HG03039 (cell line): ENCODE measurements at regions not wholly inside any gene's neighbourhood (a gene's known extent, or its start where the extent isn't known, plus 50 kb on each side); places are given as distances from the start of the nearest gene placed in this dataset.
"Not testable (repeated sequence)": the region's sequence is repeated elsewhere in the genome, so short reads cannot be mapped to it uniquely, and the experiment has no call there.

ENCODE experiments used
- ATAC-seq: cut with Tn5 transposase; IDR thresholded peaks from one replicate; pipeline ENCODE4 v1.9.1; 2021; ENCODE audit warnings: mild to moderate bottlenecking, moderate library complexity; ENCODE audit not compliant: unreplicated experiment

DNA sequence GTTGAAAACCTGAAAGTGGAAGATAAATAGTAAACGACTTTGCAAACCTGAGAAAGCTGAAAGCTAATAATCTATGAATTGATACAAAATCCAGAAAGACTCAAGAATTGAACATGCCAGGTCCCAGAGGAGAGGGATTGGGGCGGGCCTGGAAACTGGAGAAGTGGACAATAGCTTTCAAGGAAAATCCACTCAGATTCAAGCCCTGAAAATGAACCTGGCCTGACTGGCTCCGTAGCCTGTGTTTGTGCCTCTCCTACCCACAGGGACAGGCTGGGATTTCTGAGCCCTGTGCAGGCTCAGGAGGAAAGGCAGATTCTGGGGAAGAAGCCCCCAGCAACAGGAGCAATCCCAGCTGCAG, 274.8 kb upstream of the HS6ST1 start:
- ATAC-seq = no peak

DNA sequence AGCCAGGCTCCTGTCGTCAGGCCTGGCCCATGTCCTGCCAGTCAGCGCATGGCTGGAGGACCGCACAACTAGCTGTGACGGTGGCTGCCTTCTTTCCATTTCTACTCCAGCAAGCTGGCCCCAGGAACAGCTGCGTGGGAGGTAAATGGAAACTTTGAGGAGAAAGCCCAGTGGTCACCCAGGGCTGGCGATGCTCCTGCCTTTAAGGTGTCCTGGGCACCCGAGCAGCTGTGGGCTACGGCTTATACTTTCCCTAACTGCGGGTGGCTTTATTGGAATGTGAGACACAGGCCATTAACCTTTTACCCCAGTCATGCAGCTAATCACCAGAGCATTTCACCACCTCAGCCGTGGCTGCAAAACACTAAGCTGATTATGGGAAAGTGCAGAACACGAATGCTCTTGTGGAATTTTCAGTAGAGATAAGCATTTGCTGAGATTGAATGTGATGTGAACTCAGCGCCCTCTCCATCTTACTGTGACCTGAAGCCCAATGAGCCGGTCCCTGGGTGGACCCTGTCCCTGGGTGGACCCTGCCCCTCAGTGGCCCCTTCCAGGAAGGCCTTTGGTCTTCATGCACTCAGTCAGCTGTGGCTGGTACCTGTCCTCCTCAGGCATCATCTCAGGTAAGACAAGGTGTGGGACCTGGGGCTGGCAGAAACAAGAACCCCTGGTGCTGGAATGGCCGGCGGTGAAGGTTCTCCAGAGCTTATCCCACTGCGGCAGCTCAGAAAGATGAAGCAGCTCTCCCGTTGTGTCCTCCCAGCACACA, 275.4 kb upstream of the HS6ST1 start:
- ATAC-seq = no peak

DNA sequence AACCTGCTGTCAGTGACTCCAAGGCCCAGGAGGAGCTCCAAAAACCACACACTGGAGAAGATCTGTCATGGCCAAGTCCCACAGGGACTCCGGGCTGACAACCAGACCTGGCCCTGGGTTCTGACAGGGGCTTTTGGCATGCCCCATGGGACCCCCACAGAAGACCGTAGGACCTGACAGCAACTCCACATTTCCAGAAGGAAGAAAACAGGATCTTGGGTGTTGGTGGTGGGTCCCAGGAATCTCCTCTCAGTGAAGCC, 275.9 kb upstream of the HS6ST1 start:
- ATAC-seq = no peak

DNA sequence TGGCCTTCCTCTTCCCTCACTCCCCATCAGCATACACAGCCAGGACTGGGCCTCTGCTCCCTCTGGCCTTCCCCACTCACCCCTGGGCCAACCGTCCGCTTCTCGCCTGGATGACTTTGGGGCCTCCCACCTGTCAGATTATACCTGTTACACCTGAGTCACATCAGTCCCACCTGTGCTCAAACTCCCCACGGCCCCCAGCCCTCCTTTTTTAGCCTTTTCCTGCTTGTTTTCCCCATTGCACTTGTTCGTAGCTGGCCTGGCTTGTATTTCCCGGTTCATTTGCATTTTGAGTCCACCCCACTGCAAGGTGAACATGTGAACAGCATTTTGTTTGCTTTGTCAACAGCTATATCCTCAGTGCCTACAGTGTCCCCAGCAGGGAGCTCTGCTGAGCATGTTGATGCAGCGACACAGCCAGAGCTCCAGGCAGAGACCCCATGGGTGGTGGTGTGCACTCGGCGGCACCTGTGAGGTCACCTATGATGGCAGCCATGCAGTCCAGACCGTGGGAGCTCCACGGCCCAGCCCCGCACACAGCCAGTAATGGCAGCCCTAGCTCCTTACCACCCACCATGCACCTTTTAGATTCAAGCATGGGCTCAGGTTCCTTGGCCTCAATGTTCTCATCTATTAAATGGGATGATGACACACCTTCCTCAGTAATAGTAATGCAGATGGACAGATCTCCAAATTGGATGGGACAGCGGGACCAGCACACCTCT, 276.4 kb upstream of the HS6ST1 start:
- no peak for ATAC-seq

DNA sequence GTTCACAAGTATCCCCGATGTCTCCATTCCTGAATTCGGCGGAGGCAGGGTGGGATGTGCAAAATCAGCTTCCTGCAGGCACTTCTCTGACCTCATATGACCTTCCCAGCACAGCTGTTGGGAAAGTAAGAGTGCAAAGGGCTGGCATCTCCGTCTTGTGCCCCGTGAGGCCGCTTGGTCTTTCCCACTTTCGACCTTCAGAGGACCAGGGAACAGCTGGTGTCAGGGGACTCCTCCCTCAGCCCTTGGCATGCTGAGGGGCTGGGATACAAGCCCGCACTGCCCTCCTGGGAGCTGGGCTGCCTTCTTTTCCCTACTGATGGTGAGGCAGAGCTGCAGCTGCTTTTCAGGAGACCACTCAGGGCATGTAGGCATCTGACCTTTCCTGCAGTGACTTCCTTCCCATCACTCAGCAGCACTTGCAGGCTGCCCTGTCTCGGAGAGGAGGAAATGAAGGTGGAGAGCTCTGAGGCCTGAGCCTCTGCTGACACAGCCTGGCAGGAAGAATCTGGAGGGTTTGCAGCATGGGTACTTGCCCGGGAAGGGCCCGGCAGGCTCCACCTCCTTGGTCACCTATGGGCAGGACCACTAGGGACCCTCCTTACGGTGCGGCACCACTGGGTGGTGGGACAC, 277.2 kb upstream of the HS6ST1 start:
- ATAC-seq = no peak

DNA sequence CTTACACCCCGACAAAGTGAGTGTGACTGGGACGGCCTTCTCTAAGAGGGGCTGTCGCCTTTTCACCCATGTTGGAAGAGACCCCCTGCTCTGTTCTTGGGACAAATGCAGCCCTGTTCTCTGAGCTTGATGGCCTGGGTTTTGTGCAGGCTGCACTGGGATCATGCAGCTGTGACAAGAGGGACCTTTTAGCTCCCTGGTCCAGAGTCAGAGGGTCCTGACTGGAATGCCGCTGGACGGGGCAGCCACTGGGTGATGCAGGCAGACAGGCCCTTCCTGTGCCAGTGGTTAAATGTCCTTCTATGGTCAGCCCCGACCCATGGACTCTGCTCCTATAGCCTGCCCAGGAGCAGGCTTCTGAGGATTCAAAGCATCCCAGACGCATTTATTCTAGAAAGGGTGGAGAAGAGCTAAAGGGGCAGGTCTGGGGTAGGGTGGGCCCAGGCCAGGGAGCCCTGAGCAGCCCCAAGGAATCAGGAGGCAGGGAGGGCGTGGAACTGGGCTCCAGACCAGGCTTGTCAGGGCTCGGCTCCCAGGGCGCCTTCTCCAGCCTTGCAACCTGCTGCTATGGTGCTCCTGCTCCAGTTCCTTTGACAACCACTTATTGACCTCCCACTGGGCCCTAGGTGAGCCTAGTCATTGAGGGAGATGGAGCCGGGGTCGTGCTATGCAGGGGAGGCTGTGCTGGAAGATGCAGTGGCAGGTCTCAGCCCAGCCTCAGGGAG, 277.9 kb upstream of the HS6ST1 start:
- no peak for ATAC-seq

DNA sequence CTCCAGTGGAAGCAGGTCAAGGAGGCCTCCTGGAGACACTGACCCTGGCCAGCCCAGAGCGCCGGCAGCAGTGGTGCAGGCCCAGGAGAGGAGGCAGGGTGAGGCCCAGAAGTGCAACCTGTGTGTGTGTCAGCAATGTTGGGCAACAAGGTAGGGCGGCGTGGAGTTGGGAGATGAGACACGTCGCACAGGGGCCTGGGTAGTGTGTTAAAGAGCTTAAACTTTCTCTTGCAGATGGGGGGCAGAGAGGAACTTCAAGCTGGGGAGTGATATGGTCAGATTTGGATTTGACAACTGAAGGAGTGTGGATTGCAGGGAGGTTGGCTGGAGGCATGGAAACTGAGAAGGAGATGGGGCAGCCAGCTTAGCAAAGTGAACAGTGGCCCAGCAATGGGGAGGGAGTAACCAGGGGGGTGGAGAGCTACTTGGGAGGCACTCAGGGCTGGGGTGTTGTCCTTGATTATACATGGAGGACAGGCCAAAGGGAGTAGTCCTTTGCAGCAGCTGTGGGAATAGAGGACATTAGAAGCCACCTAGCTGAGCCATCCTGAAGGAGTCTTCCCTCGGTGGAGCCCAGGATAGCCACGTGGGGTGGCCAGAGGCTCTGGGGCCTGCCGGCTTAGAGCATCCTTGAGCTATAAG, 278.6 kb upstream of the HS6ST1 start:
- no peak for ATAC-seq

DNA sequence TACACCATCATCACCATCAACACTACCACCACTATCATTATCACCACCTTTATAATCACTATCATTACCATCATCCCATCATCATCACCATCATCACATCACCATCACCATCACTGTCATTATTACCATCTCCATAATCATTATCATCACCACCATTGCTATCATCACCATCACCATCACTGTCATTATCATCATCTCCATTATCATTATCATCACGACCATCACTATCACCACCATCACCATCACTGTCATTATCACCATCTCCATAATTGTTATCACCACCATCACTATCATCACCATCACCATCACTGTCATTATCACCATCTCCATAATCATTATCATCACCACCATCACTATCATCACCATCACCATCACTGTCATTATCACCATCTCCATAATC, 279.6 kb upstream of the HS6ST1 start:
- not testable (repeated sequence) for ATAC-seq

DNA sequence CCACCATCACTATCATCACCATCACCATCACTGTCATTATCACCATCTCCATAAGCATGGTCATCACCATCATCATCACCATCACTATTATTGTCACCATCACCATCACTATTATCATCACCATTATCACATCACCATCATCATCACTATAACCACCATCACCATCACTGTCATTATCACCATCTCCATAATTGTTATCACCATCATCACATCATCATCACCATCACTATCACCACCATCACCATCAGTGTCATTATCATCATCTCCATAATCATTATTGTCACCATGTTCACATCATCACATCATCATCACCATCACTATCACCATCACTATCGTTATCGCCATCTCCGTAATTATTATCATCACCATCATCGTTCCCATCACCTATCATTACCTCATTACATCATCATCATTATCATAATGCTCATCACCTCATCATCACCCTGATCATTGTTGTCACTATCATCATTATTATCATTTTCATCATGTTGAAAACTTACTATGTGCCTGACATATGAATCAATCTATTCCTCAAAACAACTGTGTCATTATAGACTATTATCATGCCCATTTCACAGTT, 280.3 kb upstream of the HS6ST1 start:
- ATAC-seq = no peak

DNA sequence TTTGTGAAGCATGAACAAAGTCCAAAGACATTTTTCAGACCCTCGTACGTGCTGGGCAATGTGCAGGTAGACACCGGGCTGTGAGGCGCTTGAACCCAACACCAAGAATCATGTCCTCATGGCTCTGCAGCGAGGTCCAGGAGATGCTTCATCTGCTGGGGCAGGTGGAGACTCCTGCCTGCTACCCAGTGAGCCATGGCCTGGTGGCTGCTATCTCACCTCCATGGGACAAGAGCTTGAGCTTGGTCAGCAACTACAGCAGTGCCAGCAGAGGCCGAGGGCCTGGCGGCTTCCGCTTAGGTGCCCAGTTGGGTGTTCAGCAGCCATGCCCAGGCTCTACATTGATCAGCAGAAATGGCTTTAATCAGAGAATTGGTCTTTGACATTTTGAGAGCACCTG, 281.0 kb upstream of the HS6ST1 start:
- ATAC-seq = no peak

DNA sequence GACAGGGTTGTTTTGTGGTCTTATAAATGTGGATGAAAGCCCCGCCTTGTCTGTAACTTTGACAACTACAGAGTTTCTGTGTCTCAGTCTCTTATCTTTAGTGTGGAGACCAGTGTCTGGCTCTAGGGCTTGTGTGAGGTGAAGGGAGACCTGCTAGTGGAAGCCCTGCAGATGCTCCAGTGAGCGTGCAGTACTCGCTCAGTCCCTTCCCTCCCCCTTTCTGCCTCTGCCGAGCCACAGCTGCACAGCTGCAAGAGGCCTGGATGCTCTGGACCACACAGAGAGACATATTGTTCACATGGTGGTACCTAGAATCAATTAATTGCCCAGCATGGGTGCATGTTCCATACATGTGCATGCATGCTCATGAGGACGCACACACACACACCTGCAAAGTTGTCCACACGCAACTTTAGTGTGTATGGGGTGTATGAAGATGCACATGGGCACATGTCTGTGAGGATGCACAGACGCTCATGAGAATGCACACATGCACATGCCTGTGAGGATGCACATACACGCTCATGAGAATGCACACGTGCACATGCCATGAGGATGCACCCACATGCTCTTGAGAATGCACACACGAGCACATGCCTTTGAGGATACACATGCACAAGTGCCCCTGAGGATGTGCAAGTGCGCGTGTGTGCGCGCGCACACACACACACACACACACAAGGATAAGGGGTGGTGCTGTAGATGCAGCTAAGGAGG, 282.1 kb upstream of the HS6ST1 start:
- ATAC-seq = no peak

DNA sequence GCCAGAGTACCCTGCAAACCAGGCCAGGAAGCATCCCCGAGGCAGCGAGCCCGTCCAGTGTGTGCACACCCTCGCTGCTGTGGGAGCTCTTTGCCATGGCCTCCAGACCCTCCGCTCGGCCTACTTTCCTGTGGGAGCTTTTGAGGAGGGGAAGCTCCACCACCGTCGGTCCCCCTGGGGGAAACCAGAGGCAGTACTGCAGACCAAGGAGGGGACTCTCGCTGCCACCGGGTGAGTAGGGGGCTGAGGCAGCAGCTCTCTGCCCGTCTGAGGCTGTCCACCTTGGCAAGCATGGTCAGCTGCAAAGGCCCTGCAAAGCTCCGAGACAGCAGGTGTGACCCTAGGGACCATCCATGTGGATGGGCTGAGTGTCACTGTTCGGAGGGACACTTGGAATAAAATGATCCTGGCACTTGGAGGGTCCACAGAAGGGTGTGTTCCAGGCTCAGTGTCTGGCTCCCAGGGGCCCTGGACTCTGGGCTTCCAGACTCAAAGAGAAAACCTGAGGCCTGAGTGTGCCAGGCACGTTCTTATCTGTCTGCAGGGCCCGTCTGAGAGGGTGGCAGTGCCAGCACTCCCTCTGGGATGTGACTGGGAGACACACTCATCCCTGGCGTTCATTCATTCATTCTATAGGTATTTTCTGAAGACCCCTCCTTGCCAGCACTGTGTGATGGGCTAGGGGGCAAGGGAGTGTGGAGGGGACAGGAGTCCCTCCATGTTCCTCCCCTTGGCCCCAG, 282.8 kb upstream of the HS6ST1 start:
- ATAC-seq = no peak

DNA sequence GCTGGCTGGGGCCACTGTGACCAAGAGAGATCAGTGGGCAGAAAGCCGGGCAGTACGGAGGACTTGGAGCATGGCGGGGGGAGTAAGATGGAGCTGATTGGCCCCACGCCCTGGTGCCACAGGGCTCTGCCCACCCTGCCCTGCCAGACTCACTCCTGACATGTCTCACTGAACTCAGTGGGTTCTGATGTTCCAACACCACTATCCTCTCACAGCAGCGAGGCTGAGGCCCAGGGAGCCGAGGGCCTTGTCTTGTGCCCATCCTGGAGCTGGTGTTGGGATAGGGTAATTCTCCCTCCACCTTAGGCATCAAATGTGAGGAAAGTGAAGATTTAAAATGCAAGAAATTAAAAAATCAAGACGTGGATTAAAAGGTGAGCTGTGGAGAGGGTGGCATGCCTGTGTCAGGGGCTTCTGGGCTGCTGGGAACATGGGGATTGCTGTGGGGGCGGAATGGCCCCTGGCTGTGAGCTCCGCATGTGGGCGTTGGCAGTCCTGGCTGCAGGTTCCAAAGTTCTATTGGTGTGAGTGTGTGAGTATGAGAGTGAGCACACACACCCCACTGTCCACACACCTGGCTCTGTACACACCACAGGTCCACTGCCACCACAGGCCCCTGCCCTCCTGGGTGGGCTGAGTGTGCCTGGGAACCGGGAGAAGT, 283.5 kb upstream of the HS6ST1 start:
- ATAC-seq = no peak

DNA sequence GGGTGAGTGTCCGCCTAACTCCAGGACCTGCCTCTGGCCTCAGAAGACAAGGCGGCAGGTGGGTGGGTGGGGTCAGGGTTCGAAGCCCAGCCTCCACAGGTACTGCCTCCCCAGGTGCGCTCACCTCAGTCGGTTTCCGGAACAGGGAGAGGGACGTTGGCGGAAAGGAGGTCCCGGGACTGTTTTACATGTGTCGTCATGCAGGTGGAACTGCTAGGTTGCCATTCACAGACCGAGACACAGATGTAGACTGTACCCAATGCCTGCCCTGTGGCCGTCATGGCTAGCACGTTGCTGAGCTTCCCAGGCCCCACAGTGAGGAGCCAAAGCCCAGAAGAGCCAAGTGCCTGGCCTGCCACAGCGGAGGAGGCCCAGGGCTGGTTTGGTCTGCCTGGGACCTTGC, 284.0 kb upstream of the HS6ST1 start:
- ATAC-seq = no peak

DNA sequence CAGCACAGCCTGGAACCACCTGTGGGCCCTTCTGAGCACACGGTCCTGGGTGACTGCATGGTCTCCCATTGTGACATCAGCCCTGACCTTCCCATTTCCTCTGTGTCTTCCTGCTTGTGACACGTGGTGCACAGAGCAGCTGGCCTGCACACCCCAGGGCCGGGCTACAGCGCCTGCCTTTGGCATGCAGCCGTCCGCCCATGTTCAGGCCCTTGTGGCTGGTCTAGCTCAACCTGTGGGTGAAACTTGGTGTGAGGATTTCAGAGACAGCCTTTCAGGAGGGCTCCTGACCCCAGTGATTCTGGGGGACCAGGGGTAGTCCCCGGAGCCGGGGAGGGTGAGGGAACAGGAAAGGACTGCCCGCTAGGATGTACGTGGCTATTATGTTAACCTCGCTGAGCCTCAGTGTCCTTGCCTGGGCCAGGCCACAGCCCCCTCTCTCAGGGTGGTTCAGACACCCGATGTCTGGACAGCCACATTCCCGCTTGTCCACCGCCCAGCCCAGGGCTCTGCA, 284.8 kb upstream of the HS6ST1 start:
- ATAC-seq = no peak

DNA sequence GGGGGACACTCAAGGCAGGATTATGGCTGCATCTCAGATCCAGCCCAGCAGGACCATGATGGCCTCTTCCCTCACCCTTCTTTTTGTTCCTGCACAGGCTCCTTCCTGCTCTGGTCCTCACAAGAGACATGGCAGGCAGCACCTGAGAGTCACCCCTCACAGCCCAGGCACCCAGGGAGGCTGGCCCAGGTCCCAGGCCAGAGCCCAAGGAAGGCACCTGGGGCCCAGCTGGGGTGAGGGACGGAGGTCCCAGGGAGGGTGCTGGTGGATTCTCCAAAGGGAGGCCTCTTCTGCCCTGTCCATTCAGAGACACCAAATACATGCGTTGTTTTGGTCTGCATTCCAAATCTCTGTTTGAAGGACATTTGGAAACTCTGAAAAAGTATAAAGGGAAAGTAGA, 285.4 kb upstream of the HS6ST1 start:
- ATAC-seq = no peak

DNA sequence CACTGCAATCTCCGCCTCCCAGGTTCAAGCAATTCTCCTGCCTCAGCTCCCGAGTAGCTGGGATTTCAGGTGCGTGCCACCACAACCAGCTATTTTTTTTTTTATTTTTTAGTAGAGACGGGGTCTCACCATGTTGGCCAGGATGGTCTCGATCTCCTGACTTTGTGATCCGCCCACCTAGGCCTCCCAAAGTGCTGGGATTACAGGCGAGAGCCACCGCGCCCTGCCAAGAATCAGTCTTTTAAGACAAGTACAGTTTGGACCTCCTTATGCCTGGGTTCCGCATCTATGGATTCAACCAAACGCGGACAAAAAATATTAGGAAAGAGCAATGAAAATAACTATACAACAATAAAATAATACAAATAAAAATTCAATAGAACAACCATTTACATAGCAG, 285.9 kb upstream of the HS6ST1 start:
- ATAC-seq = not testable (repeated sequence)

DNA sequence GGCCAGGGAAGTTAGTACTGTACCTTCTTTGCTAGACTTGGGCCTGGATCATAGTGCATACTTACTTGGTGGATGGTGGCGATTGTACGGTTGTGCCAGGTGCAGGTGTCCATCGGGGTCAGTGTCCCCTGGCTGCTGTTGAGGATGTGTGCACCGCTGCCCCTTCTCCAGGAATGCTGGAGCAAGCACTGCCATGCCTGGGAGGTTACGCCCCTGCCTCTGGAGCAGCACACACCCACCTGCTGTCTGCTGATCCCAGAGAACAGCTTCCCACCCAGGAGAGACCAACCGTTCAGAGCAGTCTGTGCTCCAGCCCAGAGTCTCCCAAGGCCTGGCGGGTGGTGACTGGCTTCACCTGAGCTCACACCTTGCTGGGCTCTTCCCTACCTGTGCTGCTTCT, 286.8 kb upstream of the HS6ST1 start:
- no peak for ATAC-seq

DNA sequence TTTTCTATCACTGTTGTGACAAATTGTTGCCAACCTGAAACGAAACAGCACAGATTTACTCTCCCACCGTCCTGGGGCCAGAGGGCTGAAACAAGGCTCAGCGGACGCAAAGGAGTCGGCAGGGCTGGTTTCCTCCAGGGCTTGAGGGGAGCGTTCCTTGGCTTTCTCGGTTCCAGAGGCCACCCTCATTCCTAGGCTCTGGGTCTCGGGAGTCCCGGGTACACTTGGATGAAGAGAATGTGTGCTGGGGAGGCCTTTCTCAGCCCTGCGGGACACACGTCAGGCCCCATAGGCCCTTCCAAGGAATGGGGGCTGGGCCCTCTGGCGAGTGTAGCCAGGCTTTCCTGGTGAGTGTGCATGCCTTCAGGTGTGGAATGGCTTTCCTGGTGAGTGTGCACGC, 287.3 kb upstream of the HS6ST1 start:
- ATAC-seq = no peak
